Smooth muscle cell (in vitro differentiated cells): ENCODE measurements at regions not wholly inside any gene's neighbourhood (a gene's known extent, or its start where the extent isn't known, plus 50 kb on each side); places are given as distances from the start of the nearest gene placed in this dataset.

Experiments
- DNase-seq: peaks from one replicate; lab custom pipeline; 2025; ENCODE audit not compliant: unreplicated experiment; lab: John Stamatoyannopoulos, UW
- H2AFZ ChIP-seq: fragments of 200-600 bp; sonication (generic); 2 replicates; pipeline ENCODE4 v1.6.0; 2016; ENCODE audit warnings: antibody characterized with exemption, low read depth, mild to moderate bottlenecking
- H3F3A ChIP-seq: fragments of 200-600 bp; sonication (generic); 2 replicates; pipeline ENCODE4 v1.6.0; 2017; ENCODE audit warnings: antibody characterized with exemption, low read depth
- H3K27ac ChIP-seq: fragments of 200-600 bp; sonication (generic); 2 replicates; pipeline ENCODE4 v1.5.1; 2016; ENCODE audit warnings: low read depth, mild to moderate bottlenecking
- H3K27me3 ChIP-seq: fragments of 200-600 bp; sonication (generic); 2 replicates; pipeline ENCODE4 v1.6.1; 2016; ENCODE audit warnings: low read depth, mild to moderate bottlenecking
- H3K36me3 ChIP-seq: fragments of 200-600 bp; sonication (generic); 2 replicates; pipeline ENCODE4 v1.5.1; 2016; ENCODE audit warnings: low read depth
- H3K4me1 ChIP-seq: fragments of 200-600 bp; sonication (generic); 2 replicates; pipeline ENCODE4 v1.5.1; 2016; ENCODE audit warnings: low read depth
- H3K4me2 ChIP-seq: fragments of 200-600 bp; sonication (generic); 2 replicates; pipeline ENCODE4 v1.6.0; 2016; ENCODE audit warnings: mild to moderate bottlenecking
- H3K4me3 ChIP-seq: fragments of 200-600 bp; sonication (generic); 2 replicates; pipeline ENCODE4 v1.5.1; 2016; ENCODE audit warnings: mild to moderate bottlenecking
- H3K79me2 ChIP-seq: fragments of 200-600 bp; sonication (generic); 2 replicates; pipeline ENCODE4 v1.6.0; 2016; ENCODE audit warnings: low read depth, mild to moderate bottlenecking
- H3K9ac ChIP-seq: fragments of 200-600 bp; sonication (generic); 2 replicates; pipeline ENCODE4 v1.6.0; 2016; ENCODE audit warnings: low read depth
- H3K9me3 ChIP-seq: fragments of 200-600 bp; sonication (generic); replicated peaks from 2 replicates; pipeline ENCODE4 v1.5.1; 2016; ENCODE audit warnings: low read depth
- H4K20me1 ChIP-seq: fragments of 200-600 bp; sonication (generic); 2 replicates; pipeline ENCODE4 v1.6.0; 2016; ENCODE audit warnings: low read depth
- WGBS: methylation state at CpG from one replicate; pipeline ENCODE4 v1.1.7; 2016; ENCODE audit warnings: low lambda C conversion rate; 5-methylcytosine and 5-hydroxymethylcytosine counted together
- TF ChIP-seq, protein P1 (sequence below): fragments of 200-600 bp; sonication (generic); IDR thresholded peaks from 2 replicates; pipeline ENCODE4 v1.5.1; 2017; ENCODE audit warnings: borderline replicate concordance, mild to moderate bottlenecking, antibody characterized with exemption; ENCODE audit not compliant: insufficient read depth, poor library complexity, severe bottlenecking

- no peaks in the 10 kb centered on the region for H3K27me3 ChIP-seq
- H3K4me2 ChIP-seq: no peak overlapping the region
- H3K79me2 ChIP-seq: no peaks in the 10 kb centered on the region
- H4K20me1 ChIP-seq: no peaks in the 10 kb centered on the region
- TF ChIP-seq, protein P1, sequence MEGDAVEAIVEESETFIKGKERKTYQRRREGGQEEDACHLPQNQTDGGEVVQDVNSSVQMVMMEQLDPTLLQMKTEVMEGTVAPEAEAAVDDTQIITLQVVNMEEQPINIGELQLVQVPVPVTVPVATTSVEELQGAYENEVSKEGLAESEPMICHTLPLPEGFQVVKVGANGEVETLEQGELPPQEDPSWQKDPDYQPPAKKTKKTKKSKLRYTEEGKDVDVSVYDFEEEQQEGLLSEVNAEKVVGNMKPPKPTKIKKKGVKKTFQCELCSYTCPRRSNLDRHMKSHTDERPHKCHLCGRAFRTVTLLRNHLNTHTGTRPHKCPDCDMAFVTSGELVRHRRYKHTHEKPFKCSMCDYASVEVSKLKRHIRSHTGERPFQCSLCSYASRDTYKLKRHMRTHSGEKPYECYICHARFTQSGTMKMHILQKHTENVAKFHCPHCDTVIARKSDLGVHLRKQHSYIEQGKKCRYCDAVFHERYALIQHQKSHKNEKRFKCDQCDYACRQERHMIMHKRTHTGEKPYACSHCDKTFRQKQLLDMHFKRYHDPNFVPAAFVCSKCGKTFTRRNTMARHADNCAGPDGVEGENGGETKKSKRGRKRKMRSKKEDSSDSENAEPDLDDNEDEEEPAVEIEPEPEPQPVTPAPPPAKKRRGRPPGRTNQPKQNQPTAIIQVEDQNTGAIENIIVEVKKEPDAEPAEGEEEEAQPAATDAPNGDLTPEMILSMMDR: no peak
- H3K4me1 ChIP-seq: no peaks in the 10 kb centered on the region
- H3K9ac ChIP-seq: no peak overlapping the region
- no peaks in the 10 kb centered on the region for H3K9me3 ChIP-seq
- no peak overlapping the region for H2AFZ ChIP-seq
- H3F3A ChIP-seq: no peaks in the 10 kb centered on the region
- no peak overlapping the region for H3K27ac ChIP-seq
- no peak for DNase-seq
- no peaks in the 10 kb centered on the region for H3K36me3 ChIP-seq
- H3K4me3 ChIP-seq: no peak overlapping the region
These were observed 163.3 kb downstream of the DACT1 start for GRCh38 chr14:58801086-58801485.

- Histone ChIP-seq H3K4me3 (no peak overlapping the region), H3K4me2 (no peak overlapping the region), H3K27me3 (no peaks in the 10 kb centered on the region), H3K4me1 (no peaks in the 10 kb centered on the region), H3K36me3 (no peaks in the 10 kb centered on the region), H3K9ac (no peak overlapping the region), H3K9me3 (no peaks in the 10 kb centered on the region), H2AFZ (no peak overlapping the region), H4K20me1 (no peaks in the 10 kb centered on the region), H3K79me2 (no peaks in the 10 kb centered on the region), H3F3A (no peaks in the 10 kb centered on the region), H3K27ac (no peak overlapping the region)
- TF ChIP-seq, protein P1: no peak
- DNase-seq: no peak
- 51% methylated on average over 4 of the region's 4 CpGs for WGBS
These were observed 167.3 kb downstream of the DACT1 start for GRCh38 chr14:58805057-58805456.

- Histone ChIP-seq H3K9me3 (no peaks in the 10 kb centered on the region), H3K9ac (no peak overlapping the region), H3K27ac (no peak overlapping the region), H2AFZ (no peak overlapping the region), H3F3A (no peaks in the 10 kb centered on the region), H3K4me3 (no peak overlapping the region), H3K79me2 (no peaks in the 10 kb centered on the region), H3K4me2 (no peak overlapping the region), H3K4me1 (no peaks in the 10 kb centered on the region), H3K27me3 (no peaks in the 10 kb centered on the region), H3K36me3 (no peaks in the 10 kb centered on the region), H4K20me1 (no peaks in the 10 kb centered on the region)
- no peak for DNase-seq
- 83% methylated on average over 6 of the region's 6 CpGs for WGBS
- TF ChIP-seq, protein P1: no peak
These were observed 168.0 kb downstream of the DACT1 start for GRCh38 chr14:58805605-58806409.

- Histone ChIP-seq H4K20me1 (no peaks in the 10 kb centered on the region), H3K9ac (no peak overlapping the region), H3K9me3 (no peaks in the 10 kb centered on the region), H3K4me1 (no peaks in the 10 kb centered on the region), H3K27ac (peak overlapping the region; percentile 8), H3K79me2 (no peaks in the 10 kb centered on the region), H3K4me3 (no peak overlapping the region), H3K36me3 (no peaks in the 10 kb centered on the region), H2AFZ (no peak overlapping the region), H3F3A (no peaks in the 10 kb centered on the region), H3K4me2 (peak overlapping the region; percentile 3), H3K27me3 (no peaks in the 10 kb centered on the region)
- no peak for DNase-seq
- TF ChIP-seq, protein P1: no peak
These were observed 169.4 kb downstream of the DACT1 start for GRCh38 chr14:58807191-58807590.
